Activated naive CD4-positive, alpha-beta T cell treated with anti-CD3 and anti-CD28 coated beads, Interleukin-2, amount 50 U/mL, for 24 hours (primary cell): ENCODE measurements at regions not wholly inside any gene's neighbourhood (a gene's known extent, or its start where the extent isn't known, plus 50 kb on each side); places are given as distances from the start of the nearest gene placed in this dataset.

Source experiments
- H3K27ac Mint-ChIP-seq: one replicate; pipeline ENCODE4 v1.8.0; 2021; ENCODE audit warnings: mild to moderate bottlenecking, mixed read lengths
- H3K27me3 Mint-ChIP-seq: one replicate; pipeline ENCODE4 v1.8.0; 2021; ENCODE audit warnings: mixed read lengths
- H3K36me3 Mint-ChIP-seq: one replicate; pipeline ENCODE4 v1.8.0; 2021; ENCODE audit warnings: mixed read lengths
- H3K4me1 Mint-ChIP-seq: one replicate; pipeline ENCODE4 v1.8.0; 2021; ENCODE audit warnings: mixed read lengths
- H3K4me3 Mint-ChIP-seq: one replicate; pipeline ENCODE4 v1.8.0; 2021; ENCODE audit warnings: mild to moderate bottlenecking, mixed read lengths
- H3K9me3 Mint-ChIP-seq: one replicate; pipeline ENCODE4 v1.8.0; 2021; ENCODE audit warnings: mixed read lengths

DNA sequence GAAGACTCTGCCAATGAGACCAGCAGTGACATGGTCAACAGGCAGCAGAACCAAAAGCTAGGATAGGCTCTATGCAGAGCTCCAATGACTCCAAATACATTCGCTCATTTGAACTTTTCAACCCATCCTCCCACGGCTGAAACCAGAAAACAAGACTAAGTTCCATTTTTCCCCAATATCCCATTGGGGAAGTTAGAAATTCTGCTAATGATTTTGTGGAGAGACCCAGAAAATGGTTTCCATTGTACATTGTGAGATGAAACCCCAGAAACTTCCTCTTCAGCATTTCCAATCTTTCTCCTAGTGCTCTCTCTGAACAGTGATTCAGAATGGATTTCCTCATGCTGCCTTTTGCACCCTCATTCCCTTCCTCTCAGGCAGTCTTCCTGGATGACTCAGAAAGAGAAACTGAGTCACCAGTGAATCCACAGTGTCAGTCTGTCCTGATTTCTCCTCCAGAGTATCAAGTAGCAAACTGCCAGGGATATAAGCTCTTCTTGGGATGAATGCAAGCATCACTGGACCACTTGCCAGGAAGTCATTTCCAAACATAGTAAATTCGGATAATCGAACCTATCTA lies 467.7 kb upstream of the ID2 start:
- no peaks in the 10 kb centered on the region for H3K27me3 Mint-ChIP-seq
- no peak overlapping the region for H3K4me3 Mint-ChIP-seq
- no peaks in the 10 kb centered on the region for H3K9me3 Mint-ChIP-seq
- H3K36me3 Mint-ChIP-seq = no peaks in the 10 kb centered on the region
- no peak overlapping the region for H3K27ac Mint-ChIP-seq
- H3K4me1 Mint-ChIP-seq = no peaks in the 10 kb centered on the region

DNA sequence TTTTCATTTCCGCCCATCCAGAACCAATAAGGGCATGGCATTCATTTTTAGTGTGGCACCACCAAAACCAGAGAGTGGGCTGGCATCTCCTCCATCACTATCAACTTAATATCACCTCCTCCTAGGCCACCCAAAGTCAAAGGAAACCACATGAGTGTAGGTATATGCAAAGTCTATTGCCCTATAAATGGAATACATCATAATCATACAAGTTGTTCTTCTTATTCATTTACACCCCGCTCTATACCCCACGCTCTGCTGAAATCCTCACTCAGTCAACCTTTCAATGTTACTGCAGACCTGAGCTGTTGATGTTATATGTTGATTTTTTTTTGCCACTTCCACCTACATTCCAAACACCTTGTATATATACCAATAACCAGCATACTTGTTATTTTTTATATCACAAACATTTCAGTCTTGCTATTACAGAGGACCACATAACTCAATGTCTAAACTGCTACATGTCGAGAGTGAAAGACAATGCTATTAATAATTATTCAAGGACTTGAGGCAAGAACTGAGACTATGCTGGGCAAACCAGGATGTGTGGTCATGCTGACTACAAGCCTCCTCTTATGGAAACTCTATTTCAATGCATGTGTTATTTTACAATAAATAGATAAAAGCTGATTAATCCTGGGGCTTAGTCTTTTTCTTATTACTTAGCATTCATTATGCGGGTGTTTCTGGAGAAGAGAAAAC lies 466.5 kb upstream of the ID2 start:
- Mint-ChIP-seq H3K27me3 (no peaks in the 10 kb centered on the region), H3K27ac (no peak overlapping the region), H3K4me1 (no peaks in the 10 kb centered on the region), H3K4me3 (no peak overlapping the region), H3K36me3 (no peaks in the 10 kb centered on the region), H3K9me3 (no peaks in the 10 kb centered on the region)

DNA sequence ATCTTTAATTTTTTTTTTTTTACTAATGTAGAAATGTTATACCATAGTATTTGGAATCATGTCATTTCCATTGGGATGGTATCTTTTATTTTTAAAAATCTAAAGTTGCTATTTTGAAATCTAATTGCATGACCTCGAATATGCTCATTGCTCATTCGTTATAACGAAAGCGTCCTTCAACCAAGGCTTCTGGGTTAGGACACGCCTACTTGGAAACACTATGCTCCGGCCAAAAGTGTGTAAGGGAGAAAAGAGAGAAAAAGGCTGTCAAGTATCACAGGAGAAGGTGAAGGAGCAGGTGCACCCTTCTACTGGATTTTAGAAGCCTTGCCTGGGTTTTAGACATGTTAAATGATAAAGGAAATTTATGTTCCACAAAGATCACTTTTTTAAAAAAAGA lies 465.9 kb upstream of the ID2 start:
- Mint-ChIP-seq H3K36me3 (no peaks in the 10 kb centered on the region), H3K4me3 (no peak overlapping the region), H3K4me1 (no peaks in the 10 kb centered on the region), H3K27ac (no peak overlapping the region), H3K9me3 (no peaks in the 10 kb centered on the region), H3K27me3 (no peaks in the 10 kb centered on the region)

DNA sequence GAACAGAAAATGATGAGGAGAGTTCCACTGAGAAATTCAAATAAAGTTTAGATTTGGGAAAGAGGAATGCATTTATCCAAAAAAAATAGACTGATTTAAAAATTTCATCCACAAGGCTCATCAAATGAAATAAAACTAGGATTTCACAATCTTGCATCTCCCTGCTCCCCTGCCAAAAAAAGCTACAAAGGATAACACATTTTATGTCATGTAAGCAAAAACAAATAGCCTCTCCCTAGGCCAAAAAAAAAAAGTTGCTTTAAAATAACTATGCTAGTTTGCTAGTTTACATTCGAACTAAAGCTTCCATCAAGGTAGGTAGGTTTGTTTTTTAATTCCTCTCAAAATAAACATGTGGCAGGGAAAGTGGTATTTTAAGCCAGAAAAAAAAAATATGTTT lies 465.5 kb upstream of the ID2 start:
- no peaks in the 10 kb centered on the region for H3K27me3 Mint-ChIP-seq
- no peaks in the 10 kb centered on the region for H3K36me3 Mint-ChIP-seq
- H3K4me3 Mint-ChIP-seq = no peak overlapping the region
- no peaks in the 10 kb centered on the region for H3K9me3 Mint-ChIP-seq
- H3K4me1 Mint-ChIP-seq = no peaks in the 10 kb centered on the region
- no peak overlapping the region for H3K27ac Mint-ChIP-seq

DNA sequence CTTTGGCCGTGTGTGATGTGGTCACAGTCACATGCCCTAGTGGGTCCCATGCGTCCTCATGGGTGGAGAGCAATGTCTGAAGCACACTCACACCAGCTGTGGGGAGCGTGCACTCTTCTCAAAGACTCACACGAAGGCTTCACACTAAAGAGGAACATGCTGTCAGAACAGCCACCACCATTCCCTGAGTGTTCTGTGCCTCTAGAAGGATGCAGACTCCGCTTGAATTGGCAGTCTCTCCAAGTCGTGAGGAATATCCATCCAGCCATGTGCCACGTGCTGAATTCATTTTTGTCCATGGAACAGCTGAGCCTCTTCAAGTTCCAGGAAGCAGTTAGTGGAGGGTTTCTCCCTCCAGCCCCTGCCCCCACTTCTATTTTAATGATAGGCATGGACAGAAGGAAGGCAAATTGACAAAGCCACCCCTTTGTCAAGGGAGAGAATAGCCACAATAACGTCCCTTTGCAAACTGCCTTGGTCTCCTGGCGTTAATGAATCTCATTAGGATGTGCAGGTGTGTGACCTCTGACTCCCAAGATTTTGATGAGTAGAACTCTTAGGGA lies 464.3 kb upstream of the ID2 start:
- Mint-ChIP-seq H3K4me1 (no peaks in the 10 kb centered on the region), H3K27ac (no peak overlapping the region), H3K9me3 (no peaks in the 10 kb centered on the region), H3K36me3 (no peaks in the 10 kb centered on the region), H3K4me3 (no peak overlapping the region), H3K27me3 (no peaks in the 10 kb centered on the region)

DNA sequence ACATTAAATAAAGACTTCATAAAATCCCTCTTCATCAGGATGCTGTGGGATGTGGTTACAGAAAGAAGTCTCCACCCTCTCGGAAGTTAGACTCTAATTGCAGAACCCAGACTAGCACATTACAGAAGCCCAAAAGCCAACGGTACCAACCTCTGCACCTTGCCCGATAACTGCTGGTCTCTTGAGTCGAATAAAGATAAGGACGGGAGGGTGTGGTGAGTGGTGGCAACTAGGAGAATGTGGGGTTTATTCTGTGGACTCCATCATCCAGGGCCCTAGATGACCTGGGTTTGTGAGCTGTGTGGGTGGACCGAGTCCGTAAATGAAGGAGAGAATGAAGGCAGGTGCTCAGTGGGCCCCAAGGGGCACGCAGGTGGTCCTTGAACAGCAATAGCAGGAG lies 462.8 kb upstream of the ID2 start:
- H3K27ac Mint-ChIP-seq = no peak overlapping the region
- H3K36me3 Mint-ChIP-seq = no peaks in the 10 kb centered on the region
- no peaks in the 10 kb centered on the region for H3K9me3 Mint-ChIP-seq
- H3K4me3 Mint-ChIP-seq = no peak overlapping the region
- no peaks in the 10 kb centered on the region for H3K4me1 Mint-ChIP-seq
- no peaks in the 10 kb centered on the region for H3K27me3 Mint-ChIP-seq

DNA sequence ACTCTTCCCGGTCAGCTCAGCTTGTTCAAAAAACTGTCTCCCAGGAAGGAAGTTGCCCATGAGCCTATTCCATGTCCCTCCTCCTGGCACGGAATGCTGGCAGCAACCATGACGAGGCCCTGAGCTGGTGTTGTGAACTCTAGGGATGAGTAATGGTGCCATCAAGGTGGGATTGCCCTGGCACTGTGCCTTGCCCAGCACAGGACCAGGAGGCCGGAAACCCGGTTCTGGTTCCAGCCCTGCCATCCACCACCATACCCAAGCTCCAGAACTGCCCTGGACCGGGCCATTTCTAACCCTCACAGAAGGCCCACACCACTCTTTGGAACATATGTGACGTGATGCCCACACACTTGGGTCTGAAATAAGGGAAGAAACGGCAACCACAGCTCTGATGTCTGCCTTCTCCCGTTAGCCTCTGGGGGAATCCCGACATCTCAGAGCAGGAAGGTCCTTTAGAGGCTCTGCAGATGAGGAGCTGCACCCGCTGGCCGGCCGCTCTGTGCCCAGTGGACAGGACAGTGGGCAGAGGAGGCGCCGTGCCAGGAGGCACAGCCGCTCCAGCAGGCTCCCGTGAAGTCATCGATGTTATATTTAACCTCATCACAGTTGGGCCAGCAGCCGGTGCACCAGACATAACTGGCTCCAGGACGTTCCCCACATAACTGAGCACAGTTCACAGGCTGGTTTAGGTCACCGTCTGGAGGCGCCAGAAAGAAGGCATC lies 462.1 kb upstream of the ID2 start:
- H3K4me1 Mint-ChIP-seq = no peaks in the 10 kb centered on the region
- H3K36me3 Mint-ChIP-seq = no peaks in the 10 kb centered on the region
- H3K27me3 Mint-ChIP-seq = no peaks in the 10 kb centered on the region
- H3K4me3 Mint-ChIP-seq = no peak overlapping the region
- no peaks in the 10 kb centered on the region for H3K9me3 Mint-ChIP-seq
- no peak overlapping the region for H3K27ac Mint-ChIP-seq

DNA sequence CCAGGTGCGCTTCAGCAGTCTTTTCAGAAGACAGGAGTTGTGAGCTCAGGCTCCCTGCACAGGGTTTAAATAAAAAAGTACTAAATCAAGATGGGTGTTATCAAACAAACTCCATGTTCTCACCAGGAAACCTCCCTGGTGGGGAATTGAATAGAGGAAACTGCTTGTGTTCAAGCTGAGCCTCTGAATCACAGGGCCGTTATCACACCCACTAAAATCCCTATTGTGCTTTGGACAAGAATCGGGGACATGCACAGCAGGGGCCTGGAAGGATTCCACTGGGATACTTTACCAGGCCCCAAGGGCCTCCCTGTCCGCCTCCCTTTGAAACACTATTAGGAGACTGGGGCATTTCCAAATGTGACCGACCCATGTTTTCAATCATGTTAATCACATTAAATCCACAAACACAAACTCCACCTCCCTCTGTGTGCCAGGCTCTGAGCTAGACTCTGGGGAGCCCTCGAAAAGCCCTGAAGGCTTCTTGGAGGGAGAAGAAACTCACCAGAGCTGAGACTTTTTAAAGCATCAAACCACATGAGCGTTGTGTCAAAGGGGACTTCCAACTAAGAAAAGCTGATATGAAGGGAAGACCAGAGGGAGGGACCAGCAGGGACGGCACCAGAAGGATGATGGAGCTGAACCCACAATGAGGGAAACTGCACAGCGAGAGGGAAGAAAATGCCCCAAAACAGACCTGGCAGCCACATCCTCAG lies 458.7 kb upstream of the ID2 start:
- H3K27ac Mint-ChIP-seq = no peak overlapping the region
- H3K36me3 Mint-ChIP-seq = no peaks in the 10 kb centered on the region
- H3K4me3 Mint-ChIP-seq = no peak overlapping the region
- H3K4me1 Mint-ChIP-seq = no peaks in the 10 kb centered on the region
- H3K9me3 Mint-ChIP-seq = no peaks in the 10 kb centered on the region
- H3K27me3 Mint-ChIP-seq = peaks cover 1% of the 10 kb centered on the region

DNA sequence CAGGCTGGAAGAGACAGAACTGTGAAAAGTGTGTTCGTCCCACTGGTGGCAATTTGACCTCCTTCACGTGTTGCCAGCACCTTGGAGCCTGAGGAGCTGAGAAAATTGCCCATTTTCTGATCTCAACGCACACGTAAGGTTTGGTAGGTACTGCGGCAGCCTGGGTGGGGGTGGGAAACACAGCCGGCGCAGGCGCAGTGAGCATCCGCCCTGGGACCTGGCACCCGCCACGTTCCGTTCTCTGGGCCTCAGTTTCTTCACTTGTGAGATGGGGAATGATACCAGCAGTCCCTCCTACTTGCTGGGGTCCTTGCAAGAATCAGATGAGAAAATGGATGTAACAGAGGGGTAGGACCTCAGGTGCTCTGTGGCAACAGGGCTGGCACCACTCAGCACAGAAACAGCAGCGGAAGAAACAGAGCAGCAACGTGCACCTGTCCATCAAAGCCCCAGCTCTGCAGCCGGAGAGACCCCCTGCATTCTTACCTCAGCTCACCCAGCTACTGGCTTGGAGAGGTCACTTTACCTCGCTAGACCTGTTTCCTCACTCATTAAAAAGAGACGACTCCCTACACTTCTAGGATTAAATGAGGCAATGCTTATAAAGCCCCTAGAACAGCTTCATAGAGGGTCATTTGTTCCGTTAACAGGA lies 458.0 kb upstream of the ID2 start:
- no peaks in the 10 kb centered on the region for H3K9me3 Mint-ChIP-seq
- H3K4me1 Mint-ChIP-seq = no peaks in the 10 kb centered on the region
- H3K4me3 Mint-ChIP-seq = no peak overlapping the region
- no peak overlapping the region for H3K27ac Mint-ChIP-seq
- peaks cover 1% of the 10 kb centered on the region for H3K27me3 Mint-ChIP-seq
- H3K36me3 Mint-ChIP-seq = no peaks in the 10 kb centered on the region

DNA sequence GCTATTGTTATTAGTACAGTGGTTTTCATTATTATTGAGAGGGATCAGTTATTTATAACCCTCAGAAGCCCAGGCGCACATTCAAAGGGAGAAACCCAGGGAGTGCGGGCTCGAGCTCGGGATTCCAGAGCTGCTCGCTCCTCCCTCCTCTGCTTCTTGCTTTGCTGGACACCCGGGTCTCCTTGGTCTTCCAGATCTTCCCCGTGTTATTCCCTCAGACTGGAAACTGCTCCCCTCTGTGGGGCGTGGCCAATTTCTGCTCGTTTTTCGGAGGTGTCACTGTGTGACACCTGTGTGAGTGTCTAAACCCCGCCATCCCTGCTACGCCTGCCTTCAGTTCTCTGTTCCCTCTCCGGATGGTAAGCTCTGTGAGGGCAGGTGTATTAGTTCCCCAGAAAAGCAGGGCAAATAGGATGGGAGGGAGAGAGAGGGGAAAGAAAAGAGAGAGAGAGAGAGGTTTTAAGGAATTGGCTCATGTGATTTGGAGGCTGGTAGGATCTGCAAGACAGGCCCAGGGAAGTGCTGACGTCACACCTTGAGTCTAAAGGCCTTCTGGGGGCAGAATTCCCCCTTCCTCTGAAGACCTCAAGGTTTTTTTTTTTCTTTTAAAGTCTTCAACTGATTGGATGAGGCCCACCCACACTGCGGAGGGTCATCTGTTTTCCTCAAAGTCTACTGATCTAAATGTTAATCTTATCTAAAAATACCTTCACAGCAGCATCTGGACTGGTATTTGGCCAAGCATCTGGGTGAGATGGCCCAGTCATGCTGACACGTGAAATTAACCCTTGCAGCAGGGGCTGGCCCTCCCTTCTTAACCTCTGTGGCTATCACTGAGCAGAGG lies 457.3 kb upstream of the ID2 start:
- Mint-ChIP-seq H3K9me3 (no peaks in the 10 kb centered on the region), H3K36me3 (no peaks in the 10 kb centered on the region)

DNA sequence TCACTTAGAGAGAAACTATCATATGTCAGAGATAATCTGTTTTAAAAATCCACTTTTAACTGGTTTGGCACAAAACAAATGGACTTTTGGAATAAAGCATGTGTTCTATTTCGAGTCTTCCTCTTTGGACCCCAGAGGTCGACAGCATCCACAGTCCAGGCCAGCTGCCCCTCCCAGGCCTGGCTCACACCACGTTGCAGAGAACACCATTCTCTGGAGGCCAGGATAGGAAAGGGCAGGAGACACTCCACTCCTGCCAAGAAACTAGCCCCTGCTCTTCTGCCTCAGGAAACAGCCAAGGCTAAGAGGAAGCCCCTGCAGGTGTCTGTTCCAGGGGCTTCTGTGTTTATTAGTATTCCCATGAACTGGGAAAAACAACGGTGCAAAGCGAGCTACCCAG lies 456.6 kb upstream of the ID2 start:
- peaks cover 1% of the 10 kb centered on the region for H3K27me3 Mint-ChIP-seq
- no peak overlapping the region for H3K4me3 Mint-ChIP-seq
- H3K36me3 Mint-ChIP-seq = no peaks in the 10 kb centered on the region
- peaks cover 10% of the 10 kb centered on the region for H3K4me1 Mint-ChIP-seq
- no peaks in the 10 kb centered on the region for H3K9me3 Mint-ChIP-seq
- H3K27ac Mint-ChIP-seq = no peak overlapping the region

More for the DNA sequence above, 457.3 kb upstream of the ID2 start:
- no peak overlapping the region for H3K4me3 Mint-ChIP-seq
- H3K27ac Mint-ChIP-seq = no peak overlapping the region
- H3K27me3 Mint-ChIP-seq = peaks cover 1% of the 10 kb centered on the region
- peaks cover 5% of the 10 kb centered on the region for H3K4me1 Mint-ChIP-seq

DNA sequence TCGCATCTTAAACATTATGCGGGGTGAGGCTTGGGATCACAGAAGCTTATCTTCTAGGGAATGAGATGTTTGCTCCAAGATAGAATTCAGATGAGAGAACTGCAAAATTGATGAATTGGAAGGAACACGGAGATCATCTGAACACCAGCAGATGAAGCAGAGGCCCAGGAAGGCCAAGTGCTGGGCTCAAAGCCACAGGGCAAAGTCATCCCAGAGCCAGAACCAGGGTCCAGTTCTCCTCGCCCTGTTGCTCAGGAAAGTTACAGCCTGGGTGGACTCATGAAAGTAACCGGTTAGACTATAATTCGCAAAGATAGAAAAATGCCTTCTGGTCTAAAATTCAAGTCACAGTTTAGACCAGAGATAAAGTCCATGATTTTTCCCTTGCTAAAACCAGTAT lies 456.1 kb upstream of the ID2 start:
- Mint-ChIP-seq H3K36me3 (no peaks in the 10 kb centered on the region), H3K27ac (no peak overlapping the region), H3K27me3 (peaks cover 1% of the 10 kb centered on the region), H3K4me1 (peaks cover 10% of the 10 kb centered on the region), H3K9me3 (no peaks in the 10 kb centered on the region), H3K4me3 (no peak overlapping the region)

DNA sequence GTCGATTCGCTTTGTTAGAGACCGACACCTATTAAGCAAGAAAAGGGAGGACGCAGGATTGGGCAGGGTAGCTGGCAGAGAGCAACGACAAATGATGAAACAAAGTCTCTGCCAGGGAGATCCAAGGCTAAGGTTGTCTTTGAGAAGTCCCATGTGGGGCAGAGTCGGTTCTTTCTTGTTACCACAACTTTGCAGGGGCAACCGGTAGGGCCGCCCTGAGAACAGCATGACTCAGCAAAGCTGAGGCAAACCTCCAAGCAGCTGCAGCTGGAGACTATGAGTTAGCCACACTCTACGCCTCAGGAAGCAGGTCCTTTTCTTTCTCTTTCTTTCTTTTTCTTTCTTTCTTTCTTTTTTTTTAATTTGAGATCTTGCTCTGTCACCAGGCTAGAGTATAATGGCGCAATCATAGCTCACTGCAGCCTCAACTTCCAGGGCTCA lies 452.3 kb upstream of the ID2 start:
- Mint-ChIP-seq H3K9me3 (no peaks in the 10 kb centered on the region), H3K27ac (no peak overlapping the region), H3K36me3 (no peaks in the 10 kb centered on the region), H3K4me1 (peaks cover 10% of the 10 kb centered on the region), H3K27me3 (peaks cover 1% of the 10 kb centered on the region), H3K4me3 (peak overlapping the region; percentile 58)

DNA sequence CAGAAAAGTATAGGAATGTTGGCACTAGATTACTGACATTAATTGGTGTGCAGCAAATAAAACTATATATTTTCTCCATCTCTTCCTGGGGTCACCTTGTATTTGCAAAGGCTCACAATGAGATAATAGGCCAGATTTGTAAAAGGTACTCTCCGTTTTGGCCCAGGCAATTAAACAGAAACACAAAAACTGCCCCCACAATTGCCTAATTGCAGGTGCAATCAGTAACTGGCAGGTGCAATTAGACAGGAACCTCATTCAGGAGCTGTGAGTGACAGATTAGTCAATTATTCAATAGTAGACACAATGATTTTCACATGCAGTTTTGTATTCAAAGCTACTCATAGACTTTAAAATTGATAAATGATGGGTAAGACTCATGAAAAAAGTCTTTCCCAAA lies 451.4 kb upstream of the ID2 start:
- peaks cover 4% of the 10 kb centered on the region for H3K27me3 Mint-ChIP-seq

More for the DNA sequence above, 451.4 kb upstream of the ID2 start:
- no peak overlapping the region for H3K27ac Mint-ChIP-seq
- H3K9me3 Mint-ChIP-seq = no peaks in the 10 kb centered on the region
- no peak overlapping the region for H3K4me3 Mint-ChIP-seq
- H3K4me1 Mint-ChIP-seq = peaks cover 14% of the 10 kb centered on the region
- no peaks in the 10 kb centered on the region for H3K36me3 Mint-ChIP-seq
